ENCODE measurements at regions not wholly inside any gene's neighbourhood (a gene's known extent, or its start where the extent isn't known, plus 50 kb on each side); places are given as distances from the start of the nearest gene placed in this dataset.
"Not testable (repeated sequence)": the region's sequence is repeated elsewhere in the genome, so short reads cannot be mapped to it uniquely, and the experiment has no call there.

DNA sequence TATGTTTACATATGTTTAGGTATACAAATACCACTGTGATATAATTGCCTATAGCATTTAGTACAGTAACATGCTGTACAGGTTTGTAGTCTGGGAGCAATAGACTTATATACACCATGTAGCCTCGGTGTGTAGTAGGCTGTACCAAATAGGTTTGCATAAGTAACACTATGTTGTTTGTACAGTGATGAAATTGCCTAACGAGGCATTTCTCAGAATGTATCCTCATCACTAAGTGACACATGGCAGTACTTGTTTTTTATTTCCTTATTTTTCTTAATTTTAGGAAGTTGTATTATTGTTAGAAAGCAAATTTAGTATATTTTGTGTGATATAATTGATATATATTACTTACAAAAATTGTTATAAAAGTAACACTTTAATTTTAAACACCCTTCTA lies 840.9 kb downstream of the LTN1 start:
- no peak for DNase-seq

DNA sequence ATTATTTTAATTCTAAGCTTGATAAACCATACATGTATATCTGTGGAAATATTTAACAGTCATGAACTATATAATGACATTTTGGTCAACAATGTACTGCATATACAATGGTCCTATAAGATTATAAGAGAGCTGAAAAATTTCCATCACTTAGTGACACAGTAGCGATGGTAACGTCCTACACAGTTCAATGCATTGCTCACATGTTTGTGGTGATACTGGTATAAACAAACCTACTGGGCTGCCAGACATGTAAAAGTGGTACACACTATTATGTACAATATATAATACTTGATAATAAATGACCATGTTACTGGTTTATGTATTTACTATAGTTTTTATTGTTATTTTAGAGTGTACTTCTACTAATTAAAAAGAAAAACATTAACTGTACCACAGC lies 841.9 kb downstream of the LTN1 start:
- DNase-seq: no peak

DNA sequence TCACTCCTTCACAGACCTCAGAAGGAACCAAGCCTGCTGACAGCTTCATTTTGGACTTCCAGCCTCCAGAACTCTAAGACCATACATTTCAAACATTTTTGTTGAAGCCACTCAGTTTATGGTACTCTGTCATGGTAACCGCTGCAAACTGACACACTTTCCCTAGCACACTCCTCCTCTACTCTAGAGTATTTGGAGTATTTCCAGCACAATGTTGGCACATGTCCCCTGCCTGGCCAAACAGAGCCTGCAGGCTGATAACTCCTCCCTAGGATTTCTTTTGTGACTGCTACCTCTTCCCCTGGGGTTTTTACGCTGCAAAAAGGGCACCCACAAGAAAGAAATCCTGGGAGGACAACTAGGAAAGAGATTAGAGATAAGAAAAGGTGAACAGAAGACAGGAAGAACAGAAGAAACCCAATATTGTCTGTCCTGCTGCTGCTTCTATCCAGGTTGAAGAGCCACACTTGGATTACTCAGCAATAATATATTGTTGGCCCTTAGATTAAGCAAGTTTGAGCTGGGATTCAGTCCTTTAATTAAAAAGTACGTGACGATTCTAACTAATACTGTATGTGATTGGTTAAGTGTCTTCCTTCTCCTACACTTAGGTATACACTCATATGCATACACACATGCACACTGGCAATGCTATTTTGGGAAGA lies 844.1 kb downstream of the LTN1 start:
- no peak for DNase-seq

DNA sequence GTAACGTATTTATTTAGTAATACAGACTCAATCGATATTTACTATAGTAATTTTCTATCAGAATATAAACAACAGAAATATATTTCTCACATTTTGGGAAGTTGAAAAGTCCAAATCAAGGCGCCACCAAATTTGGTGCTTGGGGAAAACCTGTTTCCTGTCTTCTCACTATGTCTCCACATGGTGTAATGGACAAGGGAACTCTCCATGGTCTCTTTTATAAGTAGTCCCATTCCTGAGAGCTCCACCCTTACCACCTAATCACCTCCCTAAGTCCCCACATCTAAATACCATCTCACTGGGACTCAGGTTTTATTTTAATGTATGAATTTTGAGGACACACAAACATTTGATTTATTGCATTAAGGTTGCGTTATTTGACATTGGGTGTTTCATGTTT lies 848.0 kb downstream of the LTN1 start:
- no peak for DNase-seq

DNA sequence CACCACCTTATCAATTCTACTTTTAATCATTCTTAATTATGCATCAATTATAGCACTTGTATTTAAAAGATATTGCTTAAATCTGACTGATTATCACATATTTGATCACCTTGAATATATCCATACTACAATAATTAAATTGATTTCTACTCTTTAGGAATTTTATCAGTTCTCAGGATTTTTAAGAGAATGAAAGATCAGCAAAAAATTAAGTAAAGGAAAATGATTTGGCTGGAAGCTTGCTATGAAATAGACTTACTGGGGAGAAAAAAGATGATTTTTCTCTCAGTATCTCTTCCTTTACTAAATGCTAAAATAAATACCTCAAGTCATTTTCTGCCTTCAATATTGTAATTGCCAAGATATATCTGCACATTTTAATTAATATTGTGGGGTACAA lies 848.6 kb downstream of the LTN1 start:
- no peak for DNase-seq

DNA sequence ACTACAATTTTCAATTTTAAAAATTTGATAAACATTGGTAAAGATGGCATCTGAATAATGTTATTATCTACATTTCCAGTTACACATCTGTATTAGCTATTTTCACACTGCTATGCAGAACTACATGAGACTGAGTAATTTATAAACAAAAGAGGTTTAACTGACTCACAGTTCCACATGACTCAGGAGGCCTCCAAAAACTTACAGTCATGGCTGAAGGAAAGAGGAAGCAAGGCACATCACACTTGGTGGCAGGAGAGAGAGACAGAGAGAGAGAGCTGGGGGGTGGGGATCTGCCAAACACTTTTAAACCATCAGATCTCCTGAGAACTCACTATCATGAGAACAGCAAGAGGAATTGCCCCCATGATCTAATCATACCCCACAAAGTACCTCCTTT lies 850.0 kb downstream of the LTN1 start:
- no peak for DNase-seq

DNA sequence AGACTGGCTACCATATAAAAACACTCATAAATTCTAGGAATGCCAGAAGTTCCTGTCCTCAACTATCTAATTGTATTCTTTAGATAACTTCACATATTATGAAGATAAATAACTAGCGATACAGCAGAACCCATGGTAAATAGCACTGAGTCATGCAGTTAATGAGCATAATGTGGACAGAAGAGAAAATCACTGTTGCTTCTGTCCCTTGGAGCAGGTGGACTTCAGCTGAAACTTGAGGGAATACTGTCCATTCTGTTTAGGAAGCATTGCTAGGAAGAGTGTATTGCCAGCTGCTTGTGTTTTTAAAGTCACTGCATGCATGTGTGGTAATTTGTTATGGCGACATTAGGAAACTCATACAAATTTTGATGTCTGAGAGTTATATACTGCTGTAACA lies 854.4 kb downstream of the LTN1 start:
- no peak for DNase-seq

DNA sequence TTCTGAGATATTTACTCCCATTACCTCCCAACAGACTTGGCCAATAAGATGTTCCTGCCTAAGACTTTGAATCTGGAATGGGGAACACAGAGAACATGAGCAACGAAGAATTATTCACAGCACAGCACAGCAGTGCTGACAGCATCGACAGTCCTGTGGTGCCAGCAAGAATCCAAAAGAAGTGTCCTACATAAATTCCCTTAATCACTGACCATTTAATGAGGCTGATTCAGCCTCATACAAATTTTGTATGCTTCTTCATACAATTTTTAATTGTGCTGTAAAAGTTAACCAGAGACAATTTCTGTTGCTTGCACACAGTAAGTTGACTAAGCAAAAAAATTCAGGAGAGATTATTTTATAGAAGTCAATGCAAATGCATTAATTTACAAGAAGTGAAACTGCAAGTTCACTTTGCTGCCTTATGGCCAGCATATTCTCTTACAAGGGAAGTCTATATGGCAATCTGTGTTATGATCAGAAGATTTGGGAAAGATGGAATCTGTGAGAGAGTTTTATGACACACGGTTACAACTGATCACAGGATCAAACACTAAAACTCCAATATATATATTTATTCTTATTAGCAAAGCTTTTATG lies 855.9 kb downstream of the LTN1 start:
- DNase-seq: no peak

DNA sequence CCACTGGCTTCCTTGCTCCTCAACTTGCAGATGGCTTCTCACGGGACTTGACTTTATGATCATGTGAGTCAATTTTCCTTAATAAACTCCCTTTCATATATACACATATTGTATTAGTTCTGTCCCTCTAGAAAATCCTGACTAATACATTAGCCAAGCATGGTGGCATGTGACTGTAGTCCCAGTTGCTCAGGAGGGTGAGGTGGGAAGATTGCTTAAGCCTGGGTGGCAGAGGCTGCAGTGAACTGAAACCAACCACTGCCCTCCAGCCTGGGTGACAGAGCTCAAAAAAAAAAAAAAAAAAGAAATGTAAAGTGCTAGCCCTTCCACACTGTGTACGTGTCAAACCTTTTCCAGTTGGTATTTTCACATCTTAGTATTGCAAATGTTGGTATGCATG lies 857.0 kb downstream of the LTN1 start:
- no peak for DNase-seq

DNA sequence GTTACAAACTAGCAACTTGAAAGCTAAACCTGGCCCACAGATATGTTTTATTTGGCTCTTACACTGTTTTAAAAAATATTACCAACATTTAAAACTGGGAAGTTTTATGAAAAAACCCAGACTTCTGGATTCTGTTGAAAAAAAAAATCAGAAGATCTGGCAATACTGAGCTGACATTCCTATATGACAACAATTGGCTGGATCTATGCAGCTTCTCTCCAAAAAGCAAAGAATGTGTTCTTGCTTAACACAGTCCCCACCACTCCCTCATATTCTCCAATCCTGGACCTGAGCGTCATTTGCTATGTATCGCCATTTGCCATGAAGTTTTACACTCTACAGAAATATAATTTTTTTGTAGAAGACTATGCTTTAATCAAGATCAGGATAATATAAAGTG lies 859.6 kb downstream of the LTN1 start:
- DNase-seq: no peak

DNA sequence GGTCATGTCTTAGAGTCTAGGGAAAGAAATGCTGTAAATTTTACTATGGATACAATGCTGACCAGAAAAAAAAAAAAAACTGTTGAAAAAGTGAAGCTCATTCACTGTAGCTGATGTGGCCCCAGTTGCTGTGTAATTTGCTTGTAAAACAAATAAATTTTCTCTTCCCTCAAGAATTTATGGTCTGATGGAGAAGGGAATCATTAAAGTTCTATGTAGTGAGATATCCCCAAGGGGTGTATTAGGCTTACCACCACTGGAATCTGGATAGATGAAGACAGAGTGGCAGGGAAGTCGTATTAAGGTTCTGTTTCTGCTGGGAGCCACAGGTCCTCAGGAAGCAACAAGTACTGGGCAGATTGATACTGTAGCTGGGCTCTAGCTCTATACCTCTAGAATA lies 860.0 kb downstream of the LTN1 start:
- DNase-seq: no peak

DNA sequence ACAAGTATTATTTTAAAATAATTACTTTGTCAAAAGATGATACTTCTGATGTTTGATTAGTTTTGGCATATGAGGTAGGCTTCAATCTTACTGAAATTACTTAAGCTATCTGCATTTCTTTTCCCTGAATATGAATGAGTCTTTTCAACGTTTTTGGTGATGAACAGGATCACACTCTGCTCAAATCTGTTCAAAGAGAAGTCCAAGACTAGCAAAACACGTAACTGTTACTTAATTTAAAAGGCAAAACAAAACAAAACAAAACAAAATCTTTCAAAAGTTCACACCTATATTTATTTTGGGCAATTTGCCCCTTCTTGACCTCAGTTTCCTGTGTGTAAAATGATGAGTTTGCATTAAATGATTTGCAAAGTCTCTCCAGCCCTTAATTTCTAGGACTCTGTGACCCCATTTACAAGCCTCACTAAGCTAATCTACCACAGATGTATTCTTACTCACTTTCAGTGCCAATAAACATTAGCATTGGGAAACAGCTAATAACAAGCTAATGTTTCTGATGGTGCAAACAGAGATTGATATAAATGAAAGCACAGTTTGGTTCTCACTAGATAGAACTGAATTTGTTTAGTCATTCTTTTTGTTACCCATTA lies 865.4 kb downstream of the LTN1 start:
- DNase-seq: no peak

DNA sequence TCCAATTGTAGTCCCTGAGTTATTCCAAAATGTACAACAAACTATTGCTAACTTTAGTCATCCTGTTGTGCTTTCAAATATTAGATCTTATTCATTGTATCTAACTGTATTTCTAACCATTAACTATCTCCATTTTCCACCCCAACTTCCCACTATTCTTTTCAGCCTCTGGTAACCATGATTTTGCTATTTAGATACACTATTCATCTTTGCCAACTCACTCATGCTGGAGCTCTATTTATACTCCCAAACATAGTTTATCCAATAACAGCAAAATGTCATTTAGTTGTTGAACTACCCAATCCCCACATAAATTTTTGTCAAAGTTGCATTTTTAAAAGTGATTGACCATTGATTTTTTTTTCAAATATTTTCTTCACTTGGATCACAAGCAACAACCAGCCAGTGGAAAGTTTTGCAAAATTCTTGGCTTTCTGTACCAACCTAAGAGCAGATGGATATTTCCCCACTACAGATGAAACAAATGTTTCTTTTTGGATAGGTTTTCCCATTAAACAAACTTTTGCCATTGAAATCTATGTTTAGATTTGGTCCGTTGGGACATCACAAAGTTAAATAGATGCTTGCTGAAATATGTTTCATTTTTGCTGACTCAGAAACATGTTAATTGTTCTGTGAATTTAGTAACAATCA lies 866.0 kb downstream of the LTN1 start:
- DNase-seq: no peak

DNA sequence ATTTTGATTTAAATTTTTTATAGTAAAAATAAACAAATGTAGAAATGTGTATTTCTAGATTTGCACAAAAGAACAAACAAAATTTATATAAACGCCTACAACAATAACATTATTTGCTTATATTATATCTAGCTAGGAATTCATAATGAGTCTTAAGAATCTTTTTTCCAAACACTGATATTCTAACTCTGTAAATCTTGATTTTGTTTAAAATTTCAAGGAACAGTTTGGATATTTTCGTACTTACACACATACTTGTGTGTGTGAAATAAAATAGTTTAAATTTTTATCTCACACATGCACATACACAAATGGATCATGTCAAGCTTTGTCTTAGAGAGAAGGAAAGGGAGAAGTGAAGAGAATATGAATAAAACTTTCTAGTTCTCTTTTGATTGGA lies 868.1 kb downstream of the LTN1 start:
- no peak for DNase-seq

DNA sequence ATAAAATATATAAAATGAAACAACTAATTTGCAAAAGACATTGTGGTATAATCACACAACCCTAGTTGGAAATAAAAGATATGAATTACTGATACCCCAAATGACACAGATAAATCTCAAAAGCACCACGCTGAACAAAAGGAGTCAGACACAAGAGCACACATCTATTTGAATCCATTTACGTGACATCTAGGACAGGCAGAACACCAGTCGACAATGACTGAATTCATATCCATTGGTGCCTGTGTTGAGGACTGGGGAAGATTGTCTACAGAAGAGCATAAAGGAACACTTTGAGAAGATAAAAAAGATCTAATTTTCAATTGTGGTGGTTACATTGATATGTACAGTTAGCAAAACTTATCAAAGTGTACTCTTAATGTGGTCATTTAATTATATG lies 874.1 kb downstream of the LTN1 start:
- no peak for DNase-seq

DNA sequence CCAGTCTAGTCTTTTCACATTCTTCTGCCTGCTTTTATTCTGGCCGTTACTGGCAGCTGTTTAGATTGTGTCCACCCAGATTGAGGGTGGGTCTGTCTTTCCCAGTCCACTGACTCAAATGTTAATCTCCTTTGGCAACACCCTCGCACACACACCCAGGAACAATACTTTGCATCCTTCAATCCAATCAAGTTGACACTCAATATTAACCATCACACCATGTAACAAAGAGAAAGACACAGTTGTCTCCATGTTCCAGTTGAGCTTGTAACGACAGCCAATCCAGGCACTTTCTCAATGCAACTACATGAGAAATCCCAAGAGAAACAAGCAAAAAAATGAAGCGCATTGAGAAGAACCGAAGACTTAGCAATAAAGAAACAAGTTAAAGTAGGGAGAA lies 877.7 kb downstream of the LTN1 start:
- DNase-seq: not testable (repeated sequence)

DNA sequence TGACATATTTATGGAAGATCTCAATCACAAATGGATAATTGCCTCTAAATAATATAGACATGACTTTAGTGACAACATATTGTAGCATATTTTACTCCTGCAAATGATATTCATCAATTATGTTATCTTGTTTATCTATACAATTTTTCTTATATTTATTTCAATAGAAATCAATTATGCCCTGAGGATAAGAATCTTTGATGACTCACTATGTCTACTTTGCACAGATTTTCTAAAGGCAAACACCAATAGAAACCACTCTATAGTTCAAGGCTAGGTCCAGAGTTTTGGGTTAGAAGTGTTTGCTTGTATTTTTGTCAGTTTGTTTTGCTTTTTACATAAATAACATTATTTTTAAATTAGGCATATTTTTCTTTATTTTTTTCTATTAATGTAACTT lies 879.0 kb downstream of the LTN1 start:
- no peak for DNase-seq

DNA sequence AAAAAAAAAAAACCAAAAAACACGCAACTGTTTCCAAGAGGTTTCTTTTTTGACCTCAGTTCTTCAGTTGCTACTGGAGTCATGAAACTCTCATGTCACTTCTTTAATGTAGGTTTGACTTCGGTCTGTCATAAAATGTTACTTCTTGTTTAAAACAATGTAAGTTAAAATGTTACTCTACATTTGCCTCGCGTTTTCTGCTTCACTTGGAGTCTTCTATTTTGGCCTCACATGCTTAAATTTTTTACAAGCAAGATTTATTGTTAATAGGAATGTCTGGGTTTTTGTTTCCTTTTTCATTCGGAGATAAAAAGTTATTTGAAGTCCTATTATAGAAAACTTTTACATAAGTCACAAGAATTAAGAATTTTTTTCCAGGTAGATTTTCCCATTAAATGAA lies 880.2 kb downstream of the LTN1 start:
- no peak for DNase-seq

DNA sequence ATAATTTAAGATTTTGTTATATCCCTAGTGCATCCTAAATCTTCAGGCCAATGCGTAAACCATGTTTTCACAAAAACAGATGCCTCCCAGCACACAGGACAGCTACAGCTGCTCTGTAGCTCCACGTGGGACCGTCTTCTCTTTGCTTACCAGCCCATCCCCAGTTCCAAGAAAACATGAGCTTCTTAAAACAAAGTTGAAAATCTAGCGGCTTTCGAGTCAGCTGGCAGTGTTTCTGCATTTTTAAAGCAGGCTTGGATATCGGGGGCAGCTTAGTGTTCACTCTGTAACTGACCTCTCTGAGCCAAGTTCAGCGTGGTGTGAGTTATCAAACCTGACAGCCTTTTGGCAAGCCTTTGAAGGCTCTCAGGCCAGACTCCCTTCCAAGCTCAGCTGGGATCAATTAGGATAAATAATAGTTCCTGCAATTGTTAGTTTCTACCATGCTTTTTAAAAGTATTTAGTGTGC lies 881.5 kb downstream of the LTN1 start:
- no peak for DNase-seq

DNA sequence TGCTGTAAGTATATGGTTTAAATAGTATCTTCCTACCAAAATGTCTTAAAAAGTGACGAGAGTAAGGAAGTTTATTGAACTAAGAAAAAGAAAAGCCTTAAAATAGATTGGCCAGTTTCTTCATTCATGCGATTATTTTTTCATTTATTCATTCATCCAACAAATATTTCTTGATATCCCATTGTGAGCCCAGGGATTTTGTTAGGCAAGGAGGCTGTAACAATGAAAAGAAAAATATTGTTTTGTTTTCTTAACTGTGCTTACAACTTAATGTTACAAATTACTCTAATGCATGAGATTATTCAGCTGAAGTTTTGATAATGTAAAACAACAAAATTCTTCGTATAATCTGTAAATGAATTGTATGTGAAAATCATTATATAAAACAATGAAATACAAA lies 882.0 kb downstream of the LTN1 start:
- DNase-seq: no peak

DNA sequence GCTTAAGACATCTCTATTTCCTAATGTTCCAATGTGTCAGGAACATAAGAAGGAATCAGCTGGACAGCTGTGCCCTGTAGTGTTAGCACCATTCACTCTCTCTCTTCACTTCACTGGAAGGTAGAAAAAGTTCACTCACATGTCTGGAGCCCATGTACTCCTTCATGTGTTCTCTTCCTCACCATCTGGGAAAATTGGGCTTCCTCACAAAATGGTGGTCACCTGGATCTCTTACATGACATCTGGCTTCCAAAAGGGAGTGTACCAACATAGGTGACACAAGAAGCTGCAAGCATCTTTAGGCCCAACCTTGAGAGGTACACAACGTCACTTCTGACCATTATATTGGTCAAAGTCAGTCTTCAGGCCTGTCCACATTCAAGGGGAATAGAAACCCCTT lies 882.6 kb downstream of the LTN1 start:
- DNase-seq: no peak

DNA sequence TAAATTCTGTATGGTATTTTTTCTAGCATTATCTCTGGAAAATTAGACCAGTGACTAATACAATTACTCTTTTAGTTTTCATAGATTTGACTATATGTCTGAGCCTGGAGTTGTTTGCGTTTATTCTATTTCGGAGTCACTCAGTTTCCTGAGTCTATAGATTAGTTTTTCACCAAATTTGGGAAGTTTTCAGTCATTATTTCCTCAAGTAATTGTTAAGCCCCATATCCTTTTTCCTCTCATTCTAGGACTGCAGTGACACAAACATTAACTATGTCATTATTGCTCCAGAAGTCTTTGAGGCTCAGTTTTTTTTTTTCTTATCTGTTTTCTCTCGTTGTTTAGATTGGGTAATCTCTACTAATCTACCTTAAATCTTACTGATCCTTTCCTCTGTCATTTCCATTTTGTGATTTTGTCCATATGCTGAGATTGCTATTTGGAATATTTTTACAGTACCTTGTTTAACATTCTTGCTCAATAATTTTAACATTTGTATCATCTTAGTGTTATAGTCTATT lies 886.2 kb downstream of the LTN1 start:
- no peak for DNase-seq

DNA sequence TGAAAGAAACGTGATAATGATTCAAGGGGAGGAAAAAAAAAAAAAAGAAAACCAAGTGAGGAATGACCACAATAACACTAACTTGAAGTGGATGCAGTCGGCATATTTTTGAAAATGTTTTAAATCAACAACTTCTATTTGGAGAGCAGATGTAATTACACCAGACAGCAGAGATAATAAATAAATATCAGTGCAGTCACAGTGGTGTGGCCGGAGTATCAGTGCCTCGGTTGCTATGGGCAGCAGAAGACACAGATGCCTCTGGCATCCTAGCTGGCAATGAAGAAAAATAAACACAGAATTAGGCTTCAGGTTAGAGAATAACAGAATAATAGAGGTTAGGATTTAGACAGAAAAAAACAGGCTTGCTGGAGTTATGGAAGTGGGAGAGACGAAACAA lies 888.3 kb downstream of the LTN1 start:
- DNase-seq: no peak

DNA sequence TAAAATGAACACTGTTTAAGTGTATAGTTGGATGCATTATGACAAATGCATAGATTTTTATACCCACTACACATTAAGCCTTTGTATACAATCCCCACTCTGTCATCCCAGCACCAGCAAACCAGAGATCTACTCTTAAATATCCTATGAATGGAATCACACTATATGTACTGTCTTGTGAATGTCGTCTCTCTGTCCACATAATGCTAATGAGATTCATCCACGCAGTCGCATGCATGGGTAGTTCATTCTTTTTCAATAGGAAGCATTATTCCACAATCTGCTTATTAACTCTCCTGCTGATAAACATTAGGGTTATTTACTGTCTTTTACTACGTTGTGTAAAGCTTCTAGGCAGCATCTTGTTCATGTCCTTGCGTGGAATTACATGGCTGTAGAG lies 892.3 kb downstream of the LTN1 start:
- DNase-seq: no peak
